ENCODE measurements at regions not wholly inside any gene's neighbourhood (a gene's known extent, or its start where the extent isn't known, plus 50 kb on each side); places are given as distances from the start of the nearest gene placed in this dataset.

GRCh38 chr3:29088579-29088978 is 192.3 kb upstream of the RBMS3 start:
- TF ChIP-seq POLR2AphosphoS5 (IDR thresholded peaks at IDR 0.05) (no peak), POLR2A (IDR thresholded peaks at IDR 0.05) (no peak), EP300 (IDR thresholded peaks at IDR 0.05) (no peak), CTCF (IDR thresholded peaks at IDR 0.05) (no peak)
- 93% methylated on average over 3 of the region's 3 CpGs for WGBS

GRCh38 chr3:29090912-29091597 is 189.8 kb upstream of the RBMS3 start:
- Histone ChIP-seq H3K4me1 (no peaks in the 10 kb centered on the region), H3K27ac (no peak overlapping the region), H3K4me3 (no peak overlapping the region), H3K27me3 (no peaks in the 10 kb centered on the region), H3K36me3 (no peaks in the 10 kb centered on the region), H3K9me3 (no peaks in the 10 kb centered on the region)
- no peak for TF ChIP-seq CTCF (IDR thresholded peaks at IDR 0.05)
- no peak for TF ChIP-seq POLR2AphosphoS5 (IDR thresholded peaks at IDR 0.05)
- TF ChIP-seq POLR2A (IDR thresholded peaks at IDR 0.05): no peak
- TF ChIP-seq EP300 (IDR thresholded peaks at IDR 0.05): no peak
- DNase-seq (ENCODE audit: low spot score in 2 of 2): no peak
- 91% methylated on average over 4 of the region's 4 CpGs for WGBS

More at GRCh38 chr3:29088579-29088978, 192.3 kb upstream of the RBMS3 start:
- no peak overlapping the region for H3K27ac ChIP-seq
- DNase-seq (ENCODE audit: low spot score in 2 of 2): no peak
- H3K9me3 ChIP-seq: no peaks in the 10 kb centered on the region
- H3K27me3 ChIP-seq: no peaks in the 10 kb centered on the region
- H3K4me3 ChIP-seq: no peak overlapping the region
- no peaks in the 10 kb centered on the region for H3K36me3 ChIP-seq
- H3K4me1 ChIP-seq: no peaks in the 10 kb centered on the region

GRCh38 chr3:29091599-29092189 is 189.2 kb upstream of the RBMS3 start:
- Histone ChIP-seq H3K4me3 (no peak overlapping the region), H3K27me3 (no peaks in the 10 kb centered on the region), H3K27ac (no peak overlapping the region), H3K9me3 (no peaks in the 10 kb centered on the region), H3K36me3 (no peaks in the 10 kb centered on the region), H3K4me1 (no peaks in the 10 kb centered on the region)
- no peak for DNase-seq (ENCODE audit: low spot score in 2 of 2)
- TF ChIP-seq EP300 (IDR thresholded peaks at IDR 0.05) (no peak), CTCF (IDR thresholded peaks at IDR 0.05) (no peak), POLR2A (IDR thresholded peaks at IDR 0.05) (no peak), POLR2AphosphoS5 (IDR thresholded peaks at IDR 0.05) (no peak)
- 80% methylated on average over 2 of the region's 2 CpGs for WGBS

- no peaks in the 10 kb centered on the region for H3K4me1 ChIP-seq
- DNase-seq (ENCODE audit: low spot score in 2 of 2): no peak
- no peak overlapping the region for H3K4me3 ChIP-seq
- TF ChIP-seq CTCF (IDR thresholded peaks at IDR 0.05): no peak
- no peak for TF ChIP-seq EP300 (IDR thresholded peaks at IDR 0.05)
- no peak for TF ChIP-seq POLR2A (IDR thresholded peaks at IDR 0.05)
- TF ChIP-seq POLR2AphosphoS5 (IDR thresholded peaks at IDR 0.05): no peak
- no peak overlapping the region for H3K27ac ChIP-seq
- no peaks in the 10 kb centered on the region for H3K36me3 ChIP-seq
- WGBS: 66% methylated on average over 3 of the region's 3 CpGs
- peaks cover 1% of the 10 kb centered on the region for H3K9me3 ChIP-seq
- H3K27me3 ChIP-seq: no peaks in the 10 kb centered on the region
Measured at GRCh38 chr3:29092348-29092747, 188.5 kb upstream of the RBMS3 start.

- 73% methylated on average over 3 of the region's 3 CpGs for WGBS
- H3K9me3 ChIP-seq: peaks cover 5% of the 10 kb centered on the region
- no peaks in the 10 kb centered on the region for H3K4me1 ChIP-seq
- no peak for TF ChIP-seq POLR2AphosphoS5 (IDR thresholded peaks at IDR 0.05)
- TF ChIP-seq CTCF (IDR thresholded peaks at IDR 0.05): no peak
- TF ChIP-seq POLR2A (IDR thresholded peaks at IDR 0.05): no peak
- TF ChIP-seq EP300 (IDR thresholded peaks at IDR 0.05): no peak
- H3K36me3 ChIP-seq: no peaks in the 10 kb centered on the region
- H3K27me3 ChIP-seq: no peaks in the 10 kb centered on the region
- H3K27ac ChIP-seq: no peak overlapping the region
- no peak overlapping the region for H3K4me3 ChIP-seq
- DNase-seq (ENCODE audit: low spot score in 2 of 2): no peak
Measured at GRCh38 chr3:29099296-29099695, 181.6 kb upstream of the RBMS3 start.
